HG03097 (cell line): ENCODE measurements at regions not wholly inside any gene's neighbourhood (a gene's known extent, or its start where the extent isn't known, plus 50 kb on each side); places are given as distances from the start of the nearest gene placed in this dataset.

Source experiments
- ATAC-seq: cut with Tn5 transposase; IDR thresholded peaks from one replicate; pipeline ENCODE4 v1.9.1; 2021; ENCODE audit not compliant: unreplicated experiment, low FRiP score

GRCh38 chr5:34576891-34577666, 79.0 kb upstream of the RAI14 start:
- no peak for ATAC-seq

DNA sequence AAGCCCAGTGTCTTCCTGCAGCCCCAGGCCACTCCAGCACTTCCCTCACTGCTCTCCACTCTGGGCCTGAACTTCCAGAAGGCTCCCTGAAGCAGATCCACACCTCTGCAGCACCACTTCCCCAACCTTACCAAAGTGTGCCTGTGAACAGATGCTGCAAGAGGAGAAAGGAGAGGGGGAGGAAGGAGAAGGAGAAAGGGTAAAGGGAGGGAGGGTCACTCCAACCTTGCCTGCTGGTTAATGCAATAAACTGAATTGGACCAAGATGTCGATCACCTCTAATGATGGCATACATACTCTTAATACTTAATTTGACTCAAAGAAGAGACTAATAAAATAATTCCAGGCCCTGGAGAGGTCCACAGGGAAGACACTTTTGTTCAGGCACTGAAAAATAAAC, 77.2 kb upstream of the RAI14 start:
- ATAC-seq = no peak

- ATAC-seq = no peak
Observed at GRCh38 chr5:34580983-34581382, 75.1 kb upstream of the RAI14 start.

- no peak for ATAC-seq
Observed at GRCh38 chr5:34582371-34582770, 73.8 kb upstream of the RAI14 start.

DNA sequence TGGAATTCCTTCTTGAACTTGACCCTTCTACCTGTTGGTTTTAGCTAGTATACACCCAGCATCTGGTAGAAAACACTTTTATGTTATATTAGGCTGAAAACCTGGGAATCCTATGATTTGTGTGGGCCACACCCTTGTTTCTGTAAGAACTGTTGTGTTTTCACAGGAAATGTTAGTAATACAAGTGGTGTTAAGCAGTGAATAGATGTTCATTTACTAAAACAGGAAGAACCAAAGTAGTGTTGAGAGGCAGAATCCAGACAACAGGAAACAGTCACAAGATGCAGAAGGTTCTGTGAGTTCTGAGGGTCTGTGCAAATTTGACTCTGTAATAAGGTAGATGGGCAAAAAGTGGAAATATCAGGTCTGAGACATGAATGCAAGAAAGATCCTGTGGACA, 73.0 kb upstream of the RAI14 start:
- ATAC-seq = no peak

DNA sequence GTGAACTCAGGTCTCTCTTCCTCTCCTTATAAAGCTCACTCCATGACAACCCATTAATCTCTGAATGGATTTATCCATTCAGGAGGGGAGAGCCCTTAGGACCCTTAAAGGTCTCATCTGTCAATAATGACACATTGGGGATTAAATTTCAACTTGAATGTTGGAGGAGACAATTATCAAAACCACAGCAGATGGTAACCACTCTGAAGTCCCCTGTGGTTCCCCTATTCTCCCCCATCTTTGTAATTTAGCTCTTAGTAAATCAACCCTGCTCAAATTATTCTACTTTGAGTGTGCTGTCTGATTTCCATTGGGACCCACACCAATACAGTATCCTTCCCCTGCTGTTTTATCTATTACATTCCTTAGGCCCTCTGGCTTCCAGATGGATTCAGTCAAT, 72.0 kb upstream of the RAI14 start:
- ATAC-seq = no peak

- ATAC-seq = no peak
Observed at GRCh38 chr5:34585601-34586104, 70.5 kb upstream of the RAI14 start.

- ATAC-seq = no peak
Observed at GRCh38 chr5:34586117-34586885, 69.8 kb upstream of the RAI14 start.

DNA sequence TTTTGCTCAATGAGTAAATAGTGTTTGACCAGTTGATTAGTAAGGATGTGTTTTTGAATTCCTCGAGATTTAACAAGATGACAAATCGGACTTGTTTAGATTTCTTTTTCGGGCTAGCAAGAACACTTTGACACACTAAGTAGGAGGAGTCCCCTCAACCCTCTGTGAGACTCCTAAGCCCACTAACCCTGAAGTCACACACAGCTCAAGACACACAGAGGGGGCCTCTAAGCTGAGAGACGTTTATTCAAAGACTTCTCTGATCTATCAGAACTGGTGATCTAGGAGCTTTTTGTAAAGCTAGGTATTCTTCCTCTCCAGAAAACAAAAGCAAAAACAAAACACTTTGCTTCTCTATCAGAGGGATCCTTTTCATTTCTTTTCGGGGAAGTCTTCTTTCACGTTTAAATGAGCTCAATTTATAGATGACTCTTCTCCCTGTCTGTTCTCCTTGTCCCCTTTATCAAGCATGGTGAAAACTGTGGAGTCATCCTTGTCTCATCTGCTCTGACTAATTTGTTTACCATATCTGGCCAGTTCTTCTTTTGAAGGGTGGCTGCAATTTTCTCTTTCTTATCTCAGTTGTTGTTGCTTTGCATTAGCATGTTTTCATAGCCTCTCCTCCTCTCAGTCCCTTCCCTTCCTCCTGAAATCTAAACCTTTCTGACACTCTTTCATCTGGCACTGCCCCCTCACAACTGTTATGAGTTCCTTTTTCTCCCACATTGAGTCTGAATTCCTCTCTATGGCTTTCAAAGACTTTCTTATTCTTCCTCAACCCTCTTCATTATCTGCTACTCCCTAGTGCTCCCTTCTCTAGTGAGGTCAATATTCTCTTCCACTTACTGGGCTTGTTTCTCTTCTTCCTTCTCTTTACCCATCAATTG, 68.5 kb upstream of the RAI14 start:
- no peak for ATAC-seq

GRCh38 chr5:34589832-34590231, 66.3 kb upstream of the RAI14 start:
- ATAC-seq = no peak

DNA sequence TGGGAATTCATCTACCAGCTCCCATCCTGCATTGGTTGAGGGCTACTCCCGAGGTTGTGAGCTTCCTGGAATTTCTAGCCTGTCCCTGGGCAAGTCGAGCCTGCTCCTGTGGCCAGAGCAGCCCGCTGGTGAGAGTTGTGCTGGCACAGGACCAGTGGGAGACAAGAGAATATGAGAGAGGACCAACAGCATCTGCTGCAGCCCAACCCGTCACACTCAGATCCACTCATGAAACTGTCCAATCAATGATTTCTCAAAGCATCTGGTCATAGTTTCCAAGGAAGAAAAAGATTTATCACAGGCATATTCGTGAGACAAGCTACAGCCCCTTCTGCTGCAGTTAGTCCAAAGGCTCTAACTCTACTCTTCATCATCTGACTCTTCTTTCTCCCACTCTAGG, 64.4 kb upstream of the RAI14 start:
- ATAC-seq = no peak

DNA sequence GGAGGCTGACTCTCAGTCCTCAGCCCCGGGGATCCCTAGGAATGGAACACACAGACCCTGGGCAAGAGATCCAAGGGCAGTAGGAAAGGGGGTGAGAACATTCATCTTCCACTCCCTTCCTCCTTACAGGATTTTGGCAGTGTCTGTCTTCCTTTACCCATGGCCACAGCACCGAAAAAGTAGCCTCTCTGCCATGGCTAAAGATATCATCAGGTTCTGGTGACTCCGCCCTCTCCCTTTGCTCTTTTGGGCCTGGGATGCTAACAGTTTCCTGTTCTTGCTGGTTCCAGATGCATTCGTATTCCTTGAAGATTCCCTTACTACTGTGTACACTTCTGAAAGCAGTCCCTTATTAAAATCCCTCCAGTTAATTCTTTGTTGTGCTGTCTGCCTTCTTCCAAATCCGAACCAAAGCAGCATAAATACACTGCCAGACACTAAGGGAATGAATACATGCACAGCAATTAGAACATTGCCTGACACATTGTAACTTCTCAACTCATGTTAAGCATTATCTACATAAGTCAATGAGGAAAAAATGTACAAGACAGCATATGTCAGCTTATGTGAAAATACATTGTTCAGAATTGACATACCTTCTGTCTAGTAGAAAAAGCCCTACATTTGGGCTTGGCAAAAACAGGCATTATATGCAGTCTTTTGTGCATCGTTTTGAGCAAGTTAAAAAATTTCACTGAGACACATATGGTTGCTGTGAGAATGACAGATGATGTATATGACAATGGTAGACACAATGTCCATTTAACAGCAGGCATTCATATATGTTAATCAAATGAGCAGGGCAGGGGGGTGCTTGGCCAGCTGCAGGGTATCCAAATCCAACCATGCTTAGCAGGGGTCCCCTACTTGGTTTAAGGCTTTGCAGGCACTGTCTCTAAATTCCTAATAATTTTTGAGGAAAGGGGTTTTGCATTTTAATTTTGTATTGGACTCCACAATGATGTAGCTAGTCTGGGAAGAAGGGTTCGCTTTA, 58.8 kb upstream of the RAI14 start:
- no peak for ATAC-seq

DNA sequence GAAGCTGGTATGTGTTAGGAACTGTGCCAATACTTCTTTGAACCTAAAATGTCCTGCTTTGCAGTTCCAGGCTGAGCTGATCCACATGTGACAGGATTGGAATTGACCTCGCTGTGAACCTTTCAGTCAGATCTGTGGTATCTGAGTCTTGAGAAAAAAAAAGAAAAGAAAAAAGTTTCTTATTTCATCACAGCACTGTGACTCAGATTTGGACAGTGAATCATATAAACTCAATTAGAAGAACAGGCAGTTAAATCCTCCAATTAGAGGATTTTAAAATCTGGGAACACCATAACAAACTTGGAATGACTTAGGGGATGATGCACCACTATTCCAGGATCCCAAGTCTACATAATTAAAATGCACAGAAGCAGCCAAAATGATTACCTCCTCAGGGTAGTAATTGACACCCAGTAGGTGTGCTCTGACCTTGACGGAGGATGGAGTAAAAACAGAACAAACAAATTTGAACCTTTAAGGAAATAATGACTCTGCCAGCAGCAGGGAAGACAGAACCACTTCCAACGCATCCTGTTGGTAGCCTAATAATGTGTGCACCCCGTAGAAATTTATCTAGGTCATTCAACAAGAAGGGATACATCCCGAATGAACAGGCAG, 57.8 kb upstream of the RAI14 start:
- no peak for ATAC-seq

DNA sequence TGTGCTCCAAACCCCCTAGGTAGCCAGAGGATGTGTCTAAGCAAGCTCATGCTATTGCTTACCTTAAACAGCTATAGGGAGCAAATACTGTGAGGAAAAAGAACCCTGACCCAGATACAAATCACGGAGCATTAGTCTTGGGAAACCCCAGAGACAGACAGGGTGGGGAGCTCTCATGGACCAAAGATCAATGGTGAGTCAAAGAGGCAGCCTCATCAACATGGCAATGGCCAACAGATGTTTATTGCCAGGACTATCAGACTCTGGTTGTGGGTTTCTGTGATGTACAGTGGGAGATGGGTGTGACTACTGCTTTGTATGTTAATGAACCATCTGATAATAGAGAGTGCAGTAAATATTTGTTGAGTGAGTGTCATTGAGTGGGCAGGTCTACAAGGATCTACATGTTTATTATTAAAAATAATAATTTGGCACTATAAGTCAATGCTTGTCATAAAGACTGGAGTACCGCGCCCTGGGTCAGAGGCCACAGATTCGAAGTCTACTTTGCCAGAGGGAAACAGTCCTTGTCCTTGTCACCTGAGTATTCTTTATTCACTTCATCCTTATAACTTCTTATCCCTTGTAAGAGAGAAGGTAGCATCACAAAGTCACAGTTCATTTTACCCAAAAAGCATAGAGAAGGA, 56.5 kb upstream of the RAI14 start:
- no peak for ATAC-seq

GRCh38 chr5:34600118-34600493, 56.0 kb upstream of the RAI14 start:
- ATAC-seq = no peak

- ATAC-seq = no peak
Observed at GRCh38 chr5:34603378-34603777, 52.8 kb upstream of the RAI14 start.

DNA sequence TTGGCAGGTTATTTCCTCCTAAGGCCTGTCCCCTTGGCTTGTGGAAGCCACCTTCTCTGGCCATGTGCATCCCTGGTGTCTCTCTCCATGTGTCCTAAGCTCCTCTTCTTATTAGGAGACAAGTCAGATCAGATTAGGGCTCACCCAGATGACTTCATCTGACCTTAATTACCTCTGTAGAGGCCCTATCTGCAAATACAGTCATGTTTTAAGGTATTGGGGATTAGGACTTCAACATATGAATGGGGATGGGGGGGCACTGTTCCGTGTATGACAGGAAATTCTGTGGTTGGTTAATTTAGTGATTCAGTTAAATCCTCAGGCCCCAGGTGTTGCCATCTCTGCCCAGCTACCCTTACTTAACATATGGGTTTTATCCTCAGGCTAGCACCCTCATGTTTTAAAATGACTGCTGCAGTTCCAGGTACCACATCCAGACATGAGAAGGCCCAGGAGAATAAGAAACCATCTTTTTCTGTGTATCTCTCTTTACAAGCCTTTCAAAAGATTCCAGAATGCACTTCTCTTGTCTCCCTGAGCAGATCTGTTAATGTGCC, 51.9 kb upstream of the RAI14 start:
- no peak for ATAC-seq

- no peak for ATAC-seq
Observed at GRCh38 chr5:34606101-34606500, 50.0 kb upstream of the RAI14 start.
